HG03460 (cell line): ENCODE measurements at regions not wholly inside any gene's neighbourhood (a gene's known extent, or its start where the extent isn't known, plus 50 kb on each side); places are given as distances from the start of the nearest gene placed in this dataset.
"Not testable (repeated sequence)": the region's sequence is repeated elsewhere in the genome, so short reads cannot be mapped to it uniquely, and the experiment has no call there.

Experiments used
- ATAC-seq: cut with Tn5 transposase; IDR thresholded peaks from one replicate; pipeline ENCODE4 v1.9.1; 2021; ENCODE audit not compliant: unreplicated experiment

GRCh38 chr1:58836408-58836807, 52.6 kb upstream of the JUN start:
- no peak for ATAC-seq

- no peak for ATAC-seq
Measured at GRCh38 chr1:58837886-58838285, 54.0 kb upstream of the JUN start.

GRCh38 chr1:58839147-58839795, 55.4 kb upstream of the JUN start:
- no peak for ATAC-seq

- no peak for ATAC-seq
Measured at GRCh38 chr1:58839846-58840835, 56.3 kb upstream of the JUN start.

GRCh38 chr1:58841455-58841854, 57.6 kb upstream of the JUN start:
- ATAC-seq = no peak

GRCh38 chr1:58842941-58843340, 59.1 kb upstream of the JUN start:
- no peak for ATAC-seq

GRCh38 chr1:58844176-58844575, 60.3 kb upstream of the JUN start:
- no peak for ATAC-seq

- ATAC-seq = no peak
Measured at GRCh38 chr1:58845942-58846341, 62.1 kb upstream of the JUN start.

GRCh38 chr1:58848818-58849411, 65.1 kb upstream of the JUN start:
- no peak for ATAC-seq

- no peak for ATAC-seq
Measured at GRCh38 chr1:58849551-58849950, 65.7 kb upstream of the JUN start.

GRCh38 chr1:58850636-58851035, 66.8 kb upstream of the JUN start:
- ATAC-seq = no peak

- ATAC-seq = no peak
Measured at GRCh38 chr1:58852731-58853485, 69.1 kb upstream of the JUN start.

GRCh38 chr1:58854576-58854975, 70.7 kb upstream of the JUN start:
- ATAC-seq = no peak

- no peak for ATAC-seq
Measured at GRCh38 chr1:58855274-58856165, 71.7 kb upstream of the JUN start.

GRCh38 chr1:58856281-58856680, 72.4 kb upstream of the JUN start:
- not testable (repeated sequence) for ATAC-seq

- ATAC-seq = peak; percentile 77
Measured at GRCh38 chr1:58857680-58858673, 74.1 kb upstream of the JUN start.

GRCh38 chr1:58859769-58860485, 76.1 kb upstream of the JUN start:
- ATAC-seq = no peak

GRCh38 chr1:58861076-58861475, 77.2 kb upstream of the JUN start:
- no peak for ATAC-seq
